GM23338 (cell line): ENCODE measurements at regions not wholly inside any gene's neighbourhood (a gene's known extent, or its start where the extent isn't known, plus 50 kb on each side); places are given as distances from the start of the nearest gene placed in this dataset.

ENCODE experiments used
- CREB1 ChIP-seq: fragments of 250-450 bp; sonication (Bioruptor Pico); IDR thresholded peaks from 2 replicates; pipeline ENCODE4 v1.5.0; 2020; ENCODE audit warnings: low read depth, mild to moderate bottlenecking, moderate library complexity
- CTCF ChIP-seq, 2 experiments: fragments of 200-600 bp in 1 of 2; sonication (generic) in 1 of 2; conservative IDR thresholded peaks; 2 replicates each; pipeline versions ENCODE4 v1.5.1 to v1.6.1; 2016 to 2017; ENCODE audit warnings: antibody characterized with exemption in 2 of 2, low read depth in 2 of 2, mild to moderate bottlenecking in 2 of 2, moderate library complexity in 1 of 2
- ETS1 ChIP-seq: IDR thresholded peaks from 2 replicates; pipeline ENCODE4 v1.6.1; 2016; ENCODE audit warnings: antibody characterized with exemption
- EZH2 ChIP-seq: fragments of 200-600 bp; sonication (generic); IDR thresholded peaks from one replicate; pipeline ENCODE4 v1.8.0; 2017; ENCODE audit warnings: antibody characterized with exemption, mild to moderate bottlenecking, low read depth; ENCODE audit not compliant: unreplicated experiment
- EZH2phosphoT487 ChIP-seq: fragments of 200-600 bp; sonication (generic); IDR thresholded peaks from one replicate; pipeline ENCODE4 v1.8.1; 2018; ENCODE audit warnings: antibody characterized with exemption; ENCODE audit not compliant: unreplicated experiment
- JUNB ChIP-seq: IDR thresholded peaks from one replicate; pipeline ENCODE4 v1.6.1; 2016; ENCODE audit warnings: antibody characterized with exemption; ENCODE audit not compliant: unreplicated experiment
- NANOG ChIP-seq: IDR thresholded peaks from 2 replicates; pipeline ENCODE4 v1.6.1; 2016; ENCODE audit warnings: antibody characterized with exemption, borderline replicate concordance
- POLR2AphosphoS5 ChIP-seq: IDR thresholded peaks from 2 replicates; pipeline ENCODE4 v1.6.1; 2016; ENCODE audit warnings: antibody characterized with exemption, low read depth
- REST ChIP-seq: IDR thresholded peaks from one replicate; pipeline ENCODE4 v1.6.1; 2018; ENCODE audit warnings: antibody characterized with exemption; ENCODE audit not compliant: unreplicated experiment
- ZNF114 ChIP-seq: fragments of 250-450 bp; sonication (Bioruptor Pico); IDR thresholded peaks from 2 replicates; pipeline ENCODE4 v1.5.0; 2020; ENCODE audit warnings: mild to moderate bottlenecking, moderate library complexity

GRCh38 chr2:131590896-131591295 is 63.2 kb downstream of the CCDC74A start:
- TF ChIP-seq NANOG = no peak
- TF ChIP-seq REST = no peak
- no peak for TF ChIP-seq EZH2
- no peak for TF ChIP-seq CTCF (conservative IDR thresholded peaks at IDR 0.05; ENCODE audit: low read depth in 2 of 2)
- TF ChIP-seq EZH2phosphoT487 = no peak
- no peak for TF ChIP-seq POLR2AphosphoS5
- TF ChIP-seq ETS1 = no peak
- no peak for TF ChIP-seq ZNF114 (CRISPR knock-in tag)
- no peak for TF ChIP-seq JUNB
- no peak for TF ChIP-seq CREB1 (CRISPR knock-in tag)
